Activated gamma-delta T cell treated with Interleukin-2 at 50 U/mL for 16 hours (primary cell): ENCODE measurements at regions not wholly inside any gene's neighbourhood (a gene's known extent, or its start where the extent isn't known, plus 50 kb on each side); places are given as distances from the start of the nearest gene placed in this dataset.
"Not testable (repeated sequence)": the region's sequence is repeated elsewhere in the genome, so short reads cannot be mapped to it uniquely, and the experiment has no call there.

Experiments
- DNase-seq: peaks from one replicate; pipeline ENCODE4 v3.0.0-alpha.2; 2020

- DNase-seq, result no peak
These were observed 699.5 kb downstream of the CETN3 start for GRCh38 chr5:89710006-89710405.

DNA sequence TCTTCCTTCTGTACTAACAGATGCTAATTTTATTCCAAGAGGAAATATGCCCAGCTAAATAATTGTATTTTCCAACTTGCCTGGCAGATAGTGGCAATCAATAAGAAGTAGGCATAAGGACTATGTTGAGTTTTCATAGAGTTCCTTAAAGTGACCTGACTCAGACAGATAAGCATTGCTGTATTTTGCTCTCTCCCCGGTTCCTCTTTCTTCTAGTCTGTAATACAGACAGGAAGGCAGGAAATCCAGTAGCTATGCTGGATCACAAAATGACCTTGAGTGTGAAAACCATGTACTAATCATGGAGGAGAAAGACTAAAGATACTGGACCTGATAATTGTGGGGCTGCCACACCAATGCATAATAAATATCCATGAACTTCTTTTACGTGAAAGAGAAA, 701.7 kb downstream of the CETN3 start:
- no peak for DNase-seq

DNA sequence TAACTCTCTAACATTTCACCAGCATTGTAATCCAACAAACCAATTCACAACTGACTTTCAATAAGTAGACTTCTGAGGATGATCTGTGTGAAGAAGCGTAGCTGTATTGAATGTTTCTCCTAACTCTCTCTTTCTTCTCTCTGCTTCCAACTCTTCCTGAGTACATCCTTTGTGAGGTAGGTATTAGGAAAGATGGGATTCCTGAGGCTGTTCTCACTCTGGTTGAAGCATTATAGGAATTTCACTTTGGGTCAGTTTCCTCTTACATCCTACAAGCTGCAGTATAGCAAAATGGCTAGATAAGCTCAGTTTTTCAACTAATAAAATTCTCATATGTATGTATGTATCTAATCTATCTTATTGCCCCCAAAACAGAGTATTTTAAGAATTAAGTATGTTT, 702.8 kb downstream of the CETN3 start:
- DNase-seq, result no peak

GRCh38 chr5:89703817-89704216, 705.7 kb downstream of the CETN3 start:
- DNase-seq, result no peak

- DNase-seq, result no peak
These were observed 711.5 kb downstream of the CETN3 start for GRCh38 chr5:89698028-89698427.

GRCh38 chr5:89697581-89697980, 712.0 kb downstream of the CETN3 start:
- no peak for DNase-seq

DNA sequence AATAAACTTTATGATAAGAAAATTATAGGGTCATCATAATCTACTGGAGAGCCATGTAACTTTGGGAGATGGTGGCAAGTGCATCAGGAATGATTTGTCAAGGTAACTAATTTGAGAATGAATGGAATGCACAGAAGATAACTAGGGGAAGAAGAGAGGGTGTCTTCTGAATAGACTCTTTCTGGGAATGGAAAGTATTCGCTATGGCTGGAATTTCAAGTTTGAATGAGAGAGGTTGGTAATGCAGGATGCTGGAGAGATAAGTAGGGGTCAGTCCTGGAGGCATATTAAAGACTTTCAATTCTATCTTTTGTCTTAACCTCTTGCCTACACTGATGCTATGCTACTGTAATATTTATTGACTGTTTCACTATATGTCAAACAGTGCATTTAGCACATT, 714.2 kb downstream of the CETN3 start:
- no peak for DNase-seq

GRCh38 chr5:89694026-89694550, 715.5 kb downstream of the CETN3 start:
- DNase-seq, result no peak

DNA sequence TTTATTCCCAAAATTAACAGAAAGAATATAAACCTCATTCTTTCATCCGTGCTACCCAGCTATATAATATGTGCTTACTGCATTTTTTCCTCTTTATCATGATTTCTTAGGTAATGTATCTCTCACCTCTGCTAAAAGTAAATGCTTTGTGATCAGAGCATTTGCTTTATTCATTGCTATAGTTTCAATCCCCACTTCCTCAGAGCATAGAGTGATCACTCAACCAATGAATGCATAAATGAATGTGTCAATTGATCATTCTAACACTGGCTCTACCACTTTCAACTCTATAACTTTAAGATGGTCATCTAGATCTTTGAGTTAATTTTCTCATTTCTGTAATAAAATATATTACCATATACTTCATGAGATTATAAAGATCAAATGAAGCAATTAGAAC, 719.2 kb downstream of the CETN3 start:
- no peak for DNase-seq

- DNase-seq, result no peak
These were observed 723.3 kb downstream of the CETN3 start for GRCh38 chr5:89686081-89686765.

GRCh38 chr5:89676634-89677033, 732.9 kb downstream of the CETN3 start:
- no peak for DNase-seq

DNA sequence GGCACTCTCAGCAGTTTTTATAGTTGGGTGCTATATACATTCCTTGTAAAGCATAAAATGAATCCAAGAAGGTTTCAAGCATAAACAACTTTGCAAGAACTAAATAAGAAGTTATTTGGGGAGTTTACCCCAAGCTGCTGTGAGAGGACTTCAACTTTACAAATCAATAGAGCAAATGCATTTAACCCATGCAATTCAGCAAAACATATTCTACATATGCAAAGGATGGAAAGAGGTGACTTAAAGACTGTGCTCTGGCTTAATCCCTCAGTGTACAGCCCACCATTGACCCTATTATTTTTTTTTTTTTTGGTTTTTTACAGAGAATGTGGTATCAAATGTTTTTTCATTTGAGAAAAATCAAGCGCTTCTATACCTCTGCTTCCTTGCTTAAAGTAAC, 736.5 kb downstream of the CETN3 start:
- DNase-seq, result no peak

DNA sequence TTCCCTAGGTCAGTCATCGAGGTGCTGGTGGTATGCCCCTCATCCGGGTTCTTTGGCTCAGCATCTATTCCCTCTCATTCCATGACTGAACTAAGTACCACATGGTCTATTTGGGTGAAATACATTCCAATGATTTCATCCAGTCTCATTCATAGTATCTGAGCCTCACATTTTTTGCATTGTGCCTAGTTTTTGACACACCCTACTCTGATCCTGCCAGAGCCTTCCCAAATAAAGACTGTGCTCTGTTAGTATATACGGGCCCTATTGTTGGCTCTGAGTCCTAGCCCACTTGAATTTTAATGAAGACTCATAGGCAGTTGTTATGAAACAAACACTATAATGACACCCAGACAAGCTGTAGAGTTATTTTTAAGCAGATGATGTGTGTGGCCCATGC, 740.7 kb downstream of the CETN3 start:
- DNase-seq, result no peak

GRCh38 chr5:89662499-89662898, 747.1 kb downstream of the CETN3 start:
- no peak for DNase-seq

DNA sequence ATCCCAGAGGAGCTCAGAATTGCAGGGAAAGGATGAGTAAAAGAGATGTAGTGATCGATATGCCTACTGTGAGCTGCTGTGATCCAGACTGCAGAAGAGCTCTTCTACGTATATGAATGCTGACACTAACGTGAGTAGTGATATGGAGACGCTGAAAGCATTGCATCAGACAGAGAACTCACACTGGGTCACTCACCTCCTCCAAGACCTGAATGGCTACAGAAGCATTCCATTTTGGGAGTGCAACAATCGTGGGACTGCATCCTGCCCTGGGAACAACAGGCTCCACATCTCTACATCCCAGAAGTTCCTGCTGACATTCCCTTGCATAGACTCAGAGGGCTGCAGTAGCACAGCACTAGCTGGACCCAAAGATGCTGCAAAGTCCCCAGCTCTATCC, 755.9 kb upstream of the MEF2C start:
- no peak for DNase-seq

GRCh38 chr5:89634176-89634575, 751.2 kb upstream of the MEF2C start:
- not testable (repeated sequence) for DNase-seq

GRCh38 chr5:89630064-89630463, 747.1 kb upstream of the MEF2C start:
- not testable (repeated sequence) for DNase-seq

- DNase-seq, result no peak
These were observed 746.1 kb upstream of the MEF2C start for GRCh38 chr5:89628876-89629635.

GRCh38 chr5:89615839-89616518, 733.0 kb upstream of the MEF2C start:
- no peak for DNase-seq

DNA sequence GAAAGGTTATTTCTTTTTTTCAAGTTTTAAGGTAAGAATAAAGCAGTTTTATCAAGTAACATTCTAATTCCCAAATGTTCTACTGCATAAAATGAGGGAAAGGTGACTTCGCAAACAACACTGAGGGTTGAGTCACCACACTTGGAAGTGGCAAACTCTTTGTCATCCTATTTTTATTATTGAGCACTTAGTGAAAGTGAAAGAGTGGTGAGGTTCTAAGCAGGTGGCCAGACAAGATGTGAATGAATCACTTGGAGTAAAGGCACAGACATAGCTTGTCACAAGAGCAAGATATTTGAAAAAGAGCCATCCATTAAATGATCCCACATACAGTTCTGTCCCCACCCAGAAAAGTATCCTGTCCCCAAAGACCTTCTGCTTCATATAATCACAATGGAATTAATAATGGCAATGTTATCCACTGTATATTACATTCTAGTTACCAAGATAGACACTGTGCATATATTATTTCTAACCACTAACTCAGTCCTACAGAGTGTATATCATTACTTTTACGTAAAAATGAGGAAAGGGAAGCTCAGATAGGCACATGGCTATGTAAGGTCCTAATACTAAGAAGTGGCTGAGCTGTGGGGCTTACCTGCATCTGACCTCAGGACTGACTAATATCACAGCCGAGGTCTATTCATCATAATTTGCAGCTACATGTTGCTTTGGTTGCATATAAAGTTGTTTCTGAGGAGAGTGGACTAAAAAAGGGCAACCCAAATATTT, 730.4 kb upstream of the MEF2C start:
- DNase-seq, result no peak

GRCh38 chr5:89606939-89607534, 724.1 kb upstream of the MEF2C start:
- no peak for DNase-seq

- DNase-seq, result no peak
These were observed 721.4 kb upstream of the MEF2C start for GRCh38 chr5:89604342-89604741.

DNA sequence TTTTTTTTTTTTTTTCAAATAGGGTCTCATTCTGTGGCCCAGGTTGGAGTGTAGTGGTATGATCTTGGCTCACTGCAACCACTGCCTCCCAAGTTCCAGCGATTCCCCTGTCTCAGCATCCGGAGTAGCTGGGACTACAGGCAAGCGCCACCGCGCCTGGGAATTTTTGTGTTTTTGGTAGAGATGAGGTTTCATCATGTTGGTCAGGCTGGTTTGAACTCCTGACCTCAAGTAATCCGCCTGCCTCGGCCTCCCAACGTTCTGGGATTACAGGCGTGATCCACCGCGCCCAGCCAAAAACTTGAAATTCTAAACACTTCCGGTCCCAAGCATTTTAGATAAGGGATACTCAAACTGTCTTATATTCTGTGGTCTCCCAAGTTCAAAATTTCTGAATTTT, 718.9 kb upstream of the MEF2C start:
- DNase-seq, result no peak
